ENCODE measurements at regions not wholly inside any gene's neighbourhood (a gene's known extent, or its start where the extent isn't known, plus 50 kb on each side); places are given as distances from the start of the nearest gene placed in this dataset.

DNA sequence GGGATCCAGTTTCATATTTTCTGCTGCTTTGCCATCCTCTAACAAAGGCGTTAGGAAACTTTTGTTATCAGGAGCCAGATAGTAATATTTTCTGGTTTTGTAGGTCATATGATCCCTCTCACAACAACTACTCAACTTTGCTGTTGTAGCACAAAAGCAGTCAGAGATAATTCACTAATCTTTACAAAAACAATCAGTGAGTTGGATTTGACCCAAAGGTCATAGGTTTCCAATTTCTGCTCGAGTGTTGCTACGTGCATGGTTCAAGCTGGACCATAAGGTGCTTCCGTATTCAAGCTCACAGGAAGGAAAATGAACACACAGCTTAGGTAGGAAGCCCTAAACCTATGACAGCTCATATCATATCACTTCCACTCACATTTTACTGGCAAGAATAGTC lies 92.4 kb upstream of the SFMBT2 start:
- TF ChIP-seq, protein P1, sequence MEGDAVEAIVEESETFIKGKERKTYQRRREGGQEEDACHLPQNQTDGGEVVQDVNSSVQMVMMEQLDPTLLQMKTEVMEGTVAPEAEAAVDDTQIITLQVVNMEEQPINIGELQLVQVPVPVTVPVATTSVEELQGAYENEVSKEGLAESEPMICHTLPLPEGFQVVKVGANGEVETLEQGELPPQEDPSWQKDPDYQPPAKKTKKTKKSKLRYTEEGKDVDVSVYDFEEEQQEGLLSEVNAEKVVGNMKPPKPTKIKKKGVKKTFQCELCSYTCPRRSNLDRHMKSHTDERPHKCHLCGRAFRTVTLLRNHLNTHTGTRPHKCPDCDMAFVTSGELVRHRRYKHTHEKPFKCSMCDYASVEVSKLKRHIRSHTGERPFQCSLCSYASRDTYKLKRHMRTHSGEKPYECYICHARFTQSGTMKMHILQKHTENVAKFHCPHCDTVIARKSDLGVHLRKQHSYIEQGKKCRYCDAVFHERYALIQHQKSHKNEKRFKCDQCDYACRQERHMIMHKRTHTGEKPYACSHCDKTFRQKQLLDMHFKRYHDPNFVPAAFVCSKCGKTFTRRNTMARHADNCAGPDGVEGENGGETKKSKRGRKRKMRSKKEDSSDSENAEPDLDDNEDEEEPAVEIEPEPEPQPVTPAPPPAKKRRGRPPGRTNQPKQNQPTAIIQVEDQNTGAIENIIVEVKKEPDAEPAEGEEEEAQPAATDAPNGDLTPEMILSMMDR (IDR thresholded peaks at IDR 0.05; ENCODE audit: low read length) = no peak
- TF ChIP-seq EZH2phosphoT487 (IDR thresholded peaks at IDR 0.05; ENCODE audit: low read length) = no peak
- TF ChIP-seq EZH2 (optimal IDR thresholded peaks at IDR 0.05; ENCODE audit: low read depth, low read length) = no peak

Measured in MM.1S (cell line).